ENCODE measurements at regions not wholly inside any gene's neighbourhood (a gene's known extent, or its start where the extent isn't known, plus 50 kb on each side); places are given as distances from the start of the nearest gene placed in this dataset.

DNA sequence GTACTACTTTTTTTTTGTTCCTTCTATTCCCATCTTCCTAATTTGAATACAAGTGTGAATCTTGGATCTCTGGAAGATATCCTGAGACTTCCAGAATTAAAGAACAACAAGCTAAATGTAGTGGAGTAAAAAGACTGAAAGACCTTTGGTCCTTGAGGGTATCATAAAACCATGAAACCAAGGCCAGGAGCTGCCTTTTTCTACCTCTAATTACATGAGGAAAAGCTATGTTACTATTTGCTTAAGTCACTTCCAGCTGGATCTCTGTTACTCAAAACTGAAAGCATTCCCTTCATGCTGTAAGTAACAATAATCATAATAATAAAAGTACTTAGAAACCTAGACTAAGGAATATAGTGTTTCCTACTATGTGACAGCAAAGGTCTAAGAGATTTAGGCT lies 649.6 kb downstream of the KCTD16 start (continued):
- TF ChIP-seq RAD21 (CRISPR knock-in tag; conservative IDR thresholded peaks at IDR 0.05 in 1 of 2, IDR thresholded peaks at IDR 0.05 in 1 of 2) (no peak), BMI1 (IDR thresholded peaks at IDR 0.05; ENCODE audit: low read length) (no peak), ARNT (IDR thresholded peaks at IDR 0.05) (no peak), SMAD3 (CRISPR knock-in tag; conservative IDR thresholded peaks at IDR 0.05) (no peak)

DNA sequence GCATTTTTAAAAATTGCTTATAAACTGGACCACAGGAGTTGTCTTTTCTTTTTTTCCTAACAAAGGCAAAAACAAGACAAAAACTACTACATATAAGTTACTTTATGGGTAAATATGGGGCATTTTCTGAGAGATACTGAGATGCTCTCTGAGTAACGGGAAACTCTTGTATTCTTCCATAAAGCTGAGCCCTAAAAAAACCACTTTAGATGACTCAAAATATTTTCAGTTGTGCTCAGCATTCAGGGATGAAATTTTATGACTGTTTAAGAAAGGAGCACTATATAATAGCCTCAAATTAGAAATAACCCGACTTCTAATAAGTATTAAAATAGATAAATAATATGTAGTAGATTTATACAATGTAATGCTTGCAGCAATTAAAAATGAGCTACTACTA lies 644.5 kb downstream of the KCTD16 start:
- Histone ChIP-seq H3K4me2 (ENCODE audit: insufficient read depth, low read length) (no peak overlapping the region), H4K20me1 (replicated peaks; ENCODE audit: control insufficient read depth, insufficient read depth, low read length) (no peaks in the 10 kb centered on the region), H2AFZ (ENCODE audit: low read depth, low read length) (no peak overlapping the region), H3K79me2 (ENCODE audit: control insufficient read depth, insufficient read depth, low read length) (no peaks in the 10 kb centered on the region), H3K9ac (ENCODE audit: insufficient read depth in 1 of 2, low read depth in 2 of 2, low read length in 2 of 2) (no peak overlapping the region), H3K4me1 (replicated peaks in 1 of 2; ENCODE audit: control insufficient read depth in 2 of 2, insufficient read depth in 2 of 2, low read length in 2 of 2) (no peaks in the 10 kb centered on the region), H3K36me3 (ENCODE audit: control insufficient read depth, insufficient read depth, low read length) (no peaks in the 10 kb centered on the region), H3K9me3 (replicated peaks; ENCODE audit: control insufficient read depth, insufficient read depth, low read depth, low read length) (0 out of 2 replicates have a peak, but pooled peaks cover 2% of the 10 kb centered on the region), H3K4me3 (no peak overlapping the region), H3K27me3 (ENCODE audit: control insufficient read depth in 2 of 2, insufficient read depth in 2 of 2, low read length in 2 of 2) (no peaks in the 10 kb centered on the region), H3K9me1 (ENCODE audit: control insufficient read depth, insufficient read depth, low read length) (no peaks in the 10 kb centered on the region), H3K27ac (ENCODE audit: extremely low read depth, low read depth, low read length) (no peak overlapping the region)
- no peak for FAIRE-seq
- ChIA-PET CTCF (ENCODE audit: low intra/inter-chr PET ratio) (no interaction called here), POLR2A (no interaction called here)
- DNase-seq (ENCODE audit: extremely low read depth in 1 of 4, low spot score in 3 of 4) = no peak
- no TSS peak for BruUV-seq (replicated peaks)
- in situ Hi-C loops (cut with MboI) (no loop called here), intact Hi-C loops (cut with micrococcal nuclease) (no loop called here)
- 0% methylated on average over 2 of the region's 2 CpGs for WGBS (ENCODE audit: insufficient coverage, low coverage, missing lambda C conversion rate)
- no peak for ATAC-seq
- no peak for TF ChIP-seq ZNF165 (CRISPR knock-in tag; IDR thresholded peaks at IDR 0.05; ENCODE audit: borderline replicate concordance)
- TF ChIP-seq ZNF644 (tag; IDR thresholded peaks at IDR 0.05; ENCODE audit: low read depth) = no peak
- TF ChIP-seq ZNF830 (CRISPR knock-in tag; IDR thresholded peaks at IDR 0.05) = no peak
- no peak for TF ChIP-seq CHCHD3 (CRISPR knock-in tag; IDR thresholded peaks at IDR 0.05)
- no peak for TF ChIP-seq ZNF140 (CRISPR knock-in tag; IDR thresholded peaks at IDR 0.05)
- TF ChIP-seq, protein P1, sequence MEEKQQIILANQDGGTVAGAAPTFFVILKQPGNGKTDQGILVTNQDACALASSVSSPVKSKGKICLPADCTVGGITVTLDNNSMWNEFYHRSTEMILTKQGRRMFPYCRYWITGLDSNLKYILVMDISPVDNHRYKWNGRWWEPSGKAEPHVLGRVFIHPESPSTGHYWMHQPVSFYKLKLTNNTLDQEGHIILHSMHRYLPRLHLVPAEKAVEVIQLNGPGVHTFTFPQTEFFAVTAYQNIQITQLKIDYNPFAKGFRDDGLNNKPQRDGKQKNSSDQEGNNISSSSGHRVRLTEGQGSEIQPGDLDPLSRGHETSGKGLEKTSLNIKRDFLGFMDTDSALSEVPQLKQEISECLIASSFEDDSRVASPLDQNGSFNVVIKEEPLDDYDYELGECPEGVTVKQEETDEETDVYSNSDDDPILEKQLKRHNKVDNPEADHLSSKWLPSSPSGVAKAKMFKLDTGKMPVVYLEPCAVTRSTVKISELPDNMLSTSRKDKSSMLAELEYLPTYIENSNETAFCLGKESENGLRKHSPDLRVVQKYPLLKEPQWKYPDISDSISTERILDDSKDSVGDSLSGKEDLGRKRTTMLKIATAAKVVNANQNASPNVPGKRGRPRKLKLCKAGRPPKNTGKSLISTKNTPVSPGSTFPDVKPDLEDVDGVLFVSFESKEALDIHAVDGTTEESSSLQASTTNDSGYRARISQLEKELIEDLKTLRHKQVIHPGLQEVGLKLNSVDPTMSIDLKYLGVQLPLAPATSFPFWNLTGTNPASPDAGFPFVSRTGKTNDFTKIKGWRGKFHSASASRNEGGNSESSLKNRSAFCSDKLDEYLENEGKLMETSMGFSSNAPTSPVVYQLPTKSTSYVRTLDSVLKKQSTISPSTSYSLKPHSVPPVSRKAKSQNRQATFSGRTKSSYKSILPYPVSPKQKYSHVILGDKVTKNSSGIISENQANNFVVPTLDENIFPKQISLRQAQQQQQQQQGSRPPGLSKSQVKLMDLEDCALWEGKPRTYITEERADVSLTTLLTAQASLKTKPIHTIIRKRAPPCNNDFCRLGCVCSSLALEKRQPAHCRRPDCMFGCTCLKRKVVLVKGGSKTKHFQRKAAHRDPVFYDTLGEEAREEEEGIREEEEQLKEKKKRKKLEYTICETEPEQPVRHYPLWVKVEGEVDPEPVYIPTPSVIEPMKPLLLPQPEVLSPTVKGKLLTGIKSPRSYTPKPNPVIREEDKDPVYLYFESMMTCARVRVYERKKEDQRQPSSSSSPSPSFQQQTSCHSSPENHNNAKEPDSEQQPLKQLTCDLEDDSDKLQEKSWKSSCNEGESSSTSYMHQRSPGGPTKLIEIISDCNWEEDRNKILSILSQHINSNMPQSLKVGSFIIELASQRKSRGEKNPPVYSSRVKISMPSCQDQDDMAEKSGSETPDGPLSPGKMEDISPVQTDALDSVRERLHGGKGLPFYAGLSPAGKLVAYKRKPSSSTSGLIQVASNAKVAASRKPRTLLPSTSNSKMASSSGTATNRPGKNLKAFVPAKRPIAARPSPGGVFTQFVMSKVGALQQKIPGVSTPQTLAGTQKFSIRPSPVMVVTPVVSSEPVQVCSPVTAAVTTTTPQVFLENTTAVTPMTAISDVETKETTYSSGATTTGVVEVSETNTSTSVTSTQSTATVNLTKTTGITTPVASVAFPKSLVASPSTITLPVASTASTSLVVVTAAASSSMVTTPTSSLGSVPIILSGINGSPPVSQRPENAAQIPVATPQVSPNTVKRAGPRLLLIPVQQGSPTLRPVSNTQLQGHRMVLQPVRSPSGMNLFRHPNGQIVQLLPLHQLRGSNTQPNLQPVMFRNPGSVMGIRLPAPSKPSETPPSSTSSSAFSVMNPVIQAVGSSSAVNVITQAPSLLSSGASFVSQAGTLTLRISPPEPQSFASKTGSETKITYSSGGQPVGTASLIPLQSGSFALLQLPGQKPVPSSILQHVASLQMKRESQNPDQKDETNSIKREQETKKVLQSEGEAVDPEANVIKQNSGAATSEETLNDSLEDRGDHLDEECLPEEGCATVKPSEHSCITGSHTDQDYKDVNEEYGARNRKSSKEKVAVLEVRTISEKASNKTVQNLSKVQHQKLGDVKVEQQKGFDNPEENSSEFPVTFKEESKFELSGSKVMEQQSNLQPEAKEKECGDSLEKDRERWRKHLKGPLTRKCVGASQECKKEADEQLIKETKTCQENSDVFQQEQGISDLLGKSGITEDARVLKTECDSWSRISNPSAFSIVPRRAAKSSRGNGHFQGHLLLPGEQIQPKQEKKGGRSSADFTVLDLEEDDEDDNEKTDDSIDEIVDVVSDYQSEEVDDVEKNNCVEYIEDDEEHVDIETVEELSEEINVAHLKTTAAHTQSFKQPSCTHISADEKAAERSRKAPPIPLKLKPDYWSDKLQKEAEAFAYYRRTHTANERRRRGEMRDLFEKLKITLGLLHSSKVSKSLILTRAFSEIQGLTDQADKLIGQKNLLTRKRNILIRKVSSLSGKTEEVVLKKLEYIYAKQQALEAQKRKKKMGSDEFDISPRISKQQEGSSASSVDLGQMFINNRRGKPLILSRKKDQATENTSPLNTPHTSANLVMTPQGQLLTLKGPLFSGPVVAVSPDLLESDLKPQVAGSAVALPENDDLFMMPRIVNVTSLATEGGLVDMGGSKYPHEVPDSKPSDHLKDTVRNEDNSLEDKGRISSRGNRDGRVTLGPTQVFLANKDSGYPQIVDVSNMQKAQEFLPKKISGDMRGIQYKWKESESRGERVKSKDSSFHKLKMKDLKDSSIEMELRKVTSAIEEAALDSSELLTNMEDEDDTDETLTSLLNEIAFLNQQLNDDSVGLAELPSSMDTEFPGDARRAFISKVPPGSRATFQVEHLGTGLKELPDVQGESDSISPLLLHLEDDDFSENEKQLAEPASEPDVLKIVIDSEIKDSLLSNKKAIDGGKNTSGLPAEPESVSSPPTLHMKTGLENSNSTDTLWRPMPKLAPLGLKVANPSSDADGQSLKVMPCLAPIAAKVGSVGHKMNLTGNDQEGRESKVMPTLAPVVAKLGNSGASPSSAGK (IDR thresholded peaks at IDR 0.05) = no peak
- TF ChIP-seq ZNF24 (IDR thresholded peaks at IDR 0.05) = no peak
- no peak for TF ChIP-seq EWSR1 (IDR thresholded peaks at IDR 0.05; ENCODE audit: borderline replicate concordance, low read depth, partially characterized antibody)
- no peak for TF ChIP-seq NCOA1 (IDR thresholded peaks at IDR 0.05; ENCODE audit: low read depth)

Data from K562 (cell line).